ENCODE measurements at regions not wholly inside any gene's neighbourhood (a gene's known extent, or its start where the extent isn't known, plus 50 kb on each side); places are given as distances from the start of the nearest gene placed in this dataset.

GRCh38 chr3:110184536-110184935, 847.2 kb upstream of the DPPA4 start:
- DNase-seq: no peak
- Mint-ChIP-seq H3K27ac (no peak overlapping the region), H3K36me3 (ENCODE audit: low read depth) (no peaks in the 10 kb centered on the region), H3K27me3 (ENCODE audit: insufficient read depth) (no peaks in the 10 kb centered on the region), H3K4me1 (peaks cover 5% of the 10 kb centered on the region), H3K4me3 (no peak overlapping the region), H3K9me3 (peaks cover 8% of the 10 kb centered on the region)
- Histone ChIP-seq H3K27me3 (ENCODE audit: control insufficient read depth, insufficient read depth, low read length, poor library complexity, severe bottlenecking) (no peaks in the 10 kb centered on the region), H3K27ac (ENCODE audit: low read depth, low read length) (no peak overlapping the region), H3K36me3 (ENCODE audit: control insufficient read depth, insufficient read depth, low read length) (no peaks in the 10 kb centered on the region), H3K4me3 (ENCODE audit: low read length) (no peak overlapping the region), H3K9me3 (ENCODE audit: control insufficient read depth, low read length) (peaks cover 5% of the 10 kb centered on the region), H3K4me1 (ENCODE audit: control insufficient read depth, insufficient read depth, low read length) (no peaks in the 10 kb centered on the region), H3K9ac (ENCODE audit: extremely low read depth, low read length, poor library complexity, severe bottlenecking) (no peak overlapping the region)
- WGBS, 2 experiments (ENCODE audit: insufficient coverage in 1 of 2, insufficient read length in 1 of 2): 82% methylated on average over 1 of the region's 1 CpG; no CpG with 5 or more reads in 1 of the 2 experiments
- no peak for TF ChIP-seq CTCF (conservative IDR thresholded peaks at IDR 0.05)

- Histone ChIP-seq H3K27ac (ENCODE audit: low read depth, low read length) (no peak overlapping the region), H3K4me3 (ENCODE audit: low read length) (no peak overlapping the region), H3K9ac (ENCODE audit: extremely low read depth, low read length, poor library complexity, severe bottlenecking) (no peak overlapping the region), H3K36me3 (ENCODE audit: control insufficient read depth, insufficient read depth, low read length) (no peaks in the 10 kb centered on the region), H3K27me3 (ENCODE audit: control insufficient read depth, insufficient read depth, low read length, poor library complexity, severe bottlenecking) (no peaks in the 10 kb centered on the region), H3K4me1 (ENCODE audit: control insufficient read depth, insufficient read depth, low read length) (peaks cover 2% of the 10 kb centered on the region), H3K9me3 (ENCODE audit: control insufficient read depth, low read length) (peaks cover 8% of the 10 kb centered on the region)
- no peak for DNase-seq
- TF ChIP-seq CTCF (conservative IDR thresholded peaks at IDR 0.05): no peak
- Mint-ChIP-seq H3K9me3 (peaks cover 8% of the 10 kb centered on the region), H3K4me1 (peaks cover 2% of the 10 kb centered on the region), H3K4me3 (no peak overlapping the region), H3K36me3 (ENCODE audit: low read depth) (no peaks in the 10 kb centered on the region), H3K27me3 (ENCODE audit: insufficient read depth) (no peaks in the 10 kb centered on the region), H3K27ac (no peak overlapping the region)
- WGBS, 2 experiments (ENCODE audit: insufficient coverage in 1 of 2, insufficient read length in 1 of 2): 82 to 95% methylated on average over 2 of the region's 2 CpGs
Observed at GRCh38 chr3:110193074-110193473, 855.7 kb upstream of the DPPA4 start.

GRCh38 chr3:110198717-110199587, 861.6 kb upstream of the DPPA4 start:
- H3K9me3 Mint-ChIP-seq: peaks cover 16% of the 10 kb centered on the region
- no peak overlapping the region for H3K4me3 Mint-ChIP-seq
- H3K27me3 Mint-ChIP-seq (ENCODE audit: insufficient read depth): no peaks in the 10 kb centered on the region
- Histone ChIP-seq H3K9me3 (ENCODE audit: control insufficient read depth, low read length) (no peaks in the 10 kb centered on the region), H3K4me3 (ENCODE audit: low read length) (no peak overlapping the region), H3K4me1 (ENCODE audit: control insufficient read depth, insufficient read depth, low read length) (no peaks in the 10 kb centered on the region), H3K27me3 (ENCODE audit: control insufficient read depth, insufficient read depth, low read length, poor library complexity, severe bottlenecking) (no peaks in the 10 kb centered on the region), H3K27ac (ENCODE audit: low read depth, low read length) (no peak overlapping the region), H3K36me3 (ENCODE audit: control insufficient read depth, insufficient read depth, low read length) (no peaks in the 10 kb centered on the region), H3K9ac (ENCODE audit: extremely low read depth, low read length, poor library complexity, severe bottlenecking) (no peak overlapping the region)
- no peak overlapping the region for H3K27ac Mint-ChIP-seq
- TF ChIP-seq CTCF (conservative IDR thresholded peaks at IDR 0.05): no peak
- no peaks in the 10 kb centered on the region for H3K4me1 Mint-ChIP-seq
- DNase-seq: no peak
- WGBS, 2 experiments (ENCODE audit: insufficient coverage in 1 of 2, insufficient read length in 1 of 2): 87% methylated on average over 5 to 12 of the region's 12 CpGs
- H3K36me3 Mint-ChIP-seq (ENCODE audit: low read depth): no peaks in the 10 kb centered on the region

Data from endodermal cell (in vitro differentiated cells).